Uterus (tissue), 2 donors: ENCODE measurements at regions not wholly inside any gene's neighbourhood (a gene's known extent, or its start where the extent isn't known, plus 50 kb on each side); places are given as distances from the start of the nearest gene placed in this dataset.
"Not testable (repeated sequence)": the region's sequence is repeated elsewhere in the genome, so short reads cannot be mapped to it uniquely, and the experiment has no call there.

Experiments used
- CTCF ChIP-seq, 4 experiments: fragments of 200-600 bp in 2 of 4; fragments of 450-650 bp in 2 of 4; sonication (generic) in 2 of 4; IDR thresholded peaks; one replicate each; pipeline ENCODE4 v1.5.1; 2016 to 2019; ENCODE audit warnings: antibody characterized with exemption in 4 of 4, mild to moderate bottlenecking in 2 of 4, moderate library complexity in 1 of 4
- POLR2A ChIP-seq, 2 donors: fragments of 450-650 bp; IDR thresholded peaks; one replicate each; pipeline ENCODE4 v1.6.1; 2016; ENCODE audit warnings: antibody characterized with exemption in 2 of 2, mild to moderate bottlenecking in 1 of 2, moderate library complexity in 1 of 2

- not testable (repeated sequence) for TF ChIP-seq POLR2A, CTCF (IDR thresholded peaks at IDR 0.05)
These were observed 153.3 kb upstream of the RFLNA start for GRCh38 chr12:124141611-124142010.
